GM12878 (cell line): ENCODE measurements at regions not wholly inside any gene's neighbourhood (a gene's known extent, or its start where the extent isn't known, plus 50 kb on each side); places are given as distances from the start of the nearest gene placed in this dataset.

Source experiments
- ATF2 ChIP-seq: IDR thresholded peaks from 2 replicates; pipeline ENCODE4 v1.6.1; 2012; ENCODE audit warnings: low read length, inconsistent platforms
- BHLHE40 ChIP-seq, 2 experiments: fragments of 450-650 bp in 1 of 2; IDR thresholded peaks; 2 replicates each; pipeline ENCODE4 v1.6.1; 2011 to 2017; ENCODE audit warnings: low read depth in 2 of 2, borderline replicate concordance in 1 of 2, improper control_type of control experiment in 1 of 2, low read length in 1 of 2, mild to moderate bottlenecking in 1 of 2
- CREM ChIP-seq: IDR thresholded peaks from 2 replicates; pipeline ENCODE4 v1.6.1; 2014; ENCODE audit warnings: antibody characterized with exemption, low read depth
- EP300 ChIP-seq, 2 experiments: fragments of 150-350 bp in 1 of 2; IDR thresholded peaks; 2 replicates each; pipeline ENCODE4 v1.6.1; 2011 to 2012; ENCODE audit warnings: low read depth in 2 of 2, low read length in 2 of 2, borderline replicate concordance in 1 of 2, improper control_type of control experiment in 1 of 2, inconsistent platforms in 1 of 2; ENCODE audit not compliant: control insufficient read depth in 1 of 2
- HDAC2 ChIP-seq: fragments of 200-600 bp; sonication (generic); IDR thresholded peaks from 2 replicates; pipeline ENCODE4 v1.6.1; 2017
- REST ChIP-seq: IDR thresholded peaks from 2 replicates; pipeline ENCODE4 v1.6.1; 2012; ENCODE audit warnings: mild to moderate bottlenecking, low read depth, low read length
- ZNF592 ChIP-seq: fragments of 450-650 bp; IDR thresholded peaks from 2 replicates; pipeline ENCODE4 v1.6.1; 2017; ENCODE audit warnings: mild to moderate bottlenecking, moderate library complexity

GRCh38 chr4:120198411-120198810 is 131.8 kb upstream of the MAD2L1 start (continued):
- TF ChIP-seq REST (no peak), BHLHE40 (IDR thresholded peaks at IDR 0.05; ENCODE audit: borderline replicate concordance in 1 of 2, low read depth in 2 of 2, low read length in 1 of 2) (no peak), ZNF592 (no peak), EP300 (IDR thresholded peaks at IDR 0.05; ENCODE audit: borderline replicate concordance in 1 of 2, control insufficient read depth in 1 of 2, low read depth in 2 of 2, low read length in 2 of 2) (no peak), CREM (no peak), ATF2 (no peak), HDAC2 (no peak)
- TF ChIP-seq, all 136 proteins: peak for 0
